ENCODE measurements at regions not wholly inside any gene's neighbourhood (a gene's known extent, or its start where the extent isn't known, plus 50 kb on each side); places are given as distances from the start of the nearest gene placed in this dataset.
A peak's percentile ranks its signal among the peaks of the same experiment; 100 is the strongest.

- DNase-seq: no peak
Observed at GRCh38 chr1:184221087-184221486, 165.7 kb upstream of the C1orf21 start.

GRCh38 chr1:184222652-184223052 lies 164.2 kb upstream of the C1orf21 start:
- peak; percentile 50 for DNase-seq

- no peak for DNase-seq
Observed at GRCh38 chr1:184223216-184223615, 163.6 kb upstream of the C1orf21 start.

GRCh38 chr1:184225283-184226099 lies 161.3 kb upstream of the C1orf21 start:
- no peak for DNase-seq

GRCh38 chr1:184226100-184226487 lies 160.7 kb upstream of the C1orf21 start:
- DNase-seq: no peak

GRCh38 chr1:184228558-184228957 lies 158.3 kb upstream of the C1orf21 start:
- no peak for DNase-seq

GRCh38 chr1:184237588-184237987 lies 149.2 kb upstream of the C1orf21 start:
- DNase-seq: no peak

GRCh38 chr1:184241446-184241845 lies 145.4 kb upstream of the C1orf21 start:
- no peak for DNase-seq

- DNase-seq: no peak
Observed at GRCh38 chr1:184242507-184242943, 144.3 kb upstream of the C1orf21 start.

- DNase-seq: no peak
Observed at GRCh38 chr1:184244962-184245361, 141.9 kb upstream of the C1orf21 start.

GRCh38 chr1:184247671-184248070 lies 139.2 kb upstream of the C1orf21 start:
- DNase-seq: no peak

GRCh38 chr1:184253921-184254320 lies 132.9 kb upstream of the C1orf21 start:
- no peak for DNase-seq

GRCh38 chr1:184254849-184255248 lies 132.0 kb upstream of the C1orf21 start:
- no peak for DNase-seq

- no peak for DNase-seq
Observed at GRCh38 chr1:184255560-184255959, 131.3 kb upstream of the C1orf21 start.

GRCh38 chr1:184257873-184258272 lies 129.0 kb upstream of the C1orf21 start:
- DNase-seq: no peak

- no peak for DNase-seq
Observed at GRCh38 chr1:184258525-184258924, 128.3 kb upstream of the C1orf21 start.

- no peak for DNase-seq
Observed at GRCh38 chr1:184260382-184260781, 126.4 kb upstream of the C1orf21 start.

GRCh38 chr1:184262109-184262508 lies 124.7 kb upstream of the C1orf21 start:
- DNase-seq: no peak

GRCh38 chr1:184267747-184268146 lies 119.1 kb upstream of the C1orf21 start:
- no peak for DNase-seq

- no peak for DNase-seq
Observed at GRCh38 chr1:184270556-184270955, 116.3 kb upstream of the C1orf21 start.

- no peak for DNase-seq
Observed at GRCh38 chr1:184272175-184272866, 114.5 kb upstream of the C1orf21 start.

- DNase-seq: no peak
Observed at GRCh38 chr1:184276416-184276815, 110.4 kb upstream of the C1orf21 start.

GRCh38 chr1:184279911-184280458 lies 106.8 kb upstream of the C1orf21 start:
- no peak for DNase-seq

GRCh38 chr1:184283999-184284398 lies 102.8 kb upstream of the C1orf21 start:
- no peak for DNase-seq
